K562 (cell line): ENCODE measurements at regions not wholly inside any gene's neighbourhood (a gene's known extent, or its start where the extent isn't known, plus 50 kb on each side); places are given as distances from the start of the nearest gene placed in this dataset.

Experiments
- ATAC-seq: fragments of 200-7000 bp; cut with Tn5 transposase; 3 replicates; pipeline ENCODE4 v1.9.1; 2020; ENCODE audit warnings: moderate library complexity
- BruUV-seq: library from RNA; stranded (reverse); fragments of 400-500 nt; replicated peaks from 2 replicates; lab custom pipeline; 2021; lab: Mats Ljungman, UMichigan
- CTCF ChIA-PET: fragments of 300-600 bp; formaldehyde crosslinking; extraction: SDS; loops from one replicate; lab custom pipeline; 2021; ENCODE audit warnings: low intra/inter-chr PET ratio; lab: Yijun Ruan, JAX
- POLR2A ChIA-PET: fragments of 300-600, 350-650 bp; sonication (Branson Sonifier 250); formaldehyde crosslinking; extraction: SDS; loops from one replicate; lab custom pipeline; 2021; ENCODE audit warnings: antibody characterized with exemption, inconsistent platforms; lab: Yijun Ruan, JAX
- DNase-seq, 4 experiments: peaks; one replicate each; pipeline versions ENCODE4 v3.0.0 to v3.0.0-alpha.2; 2011 to 2018; ENCODE audit warnings: low spot score in 3 of 4, mixed read lengths in 3 of 4; ENCODE audit errors: extremely low read depth in 1 of 4
- FAIRE-seq: peaks from 2 replicates; lab custom pipeline; 2011; peaks lifted over from hg19 to GRCh38; lab: Jason Lieb, UNC
- H2AFZ ChIP-seq: 2 replicates; pipeline ENCODE4 v1.6.0; 2011; ENCODE audit warnings: low read depth, low read length, control low read depth, inconsistent platforms
- H3K27ac ChIP-seq: fragments of 200-600 bp; 3 replicates; pipeline ENCODE4 v1.8.0; 2011; ENCODE audit warnings: low read depth, mild to moderate bottlenecking, control low read depth, inconsistent platforms, low read length, moderate library complexity, mixed read lengths; ENCODE audit errors: extremely low read depth
- H3K27me3 ChIP-seq, 2 experiments: fragments of 300-600 bp in 1 of 2; 2 replicates in 1 of 2; 3 replicates in 1 of 2; pipeline versions ENCODE4 v1.6.0 to v1.8.0; 2011; ENCODE audit warnings: inconsistent platforms in 2 of 2, low read length in 2 of 2, mild to moderate bottlenecking in 1 of 2, mixed read lengths in 1 of 2, moderate library complexity in 1 of 2; ENCODE audit not compliant: control insufficient read depth in 2 of 2, insufficient read depth in 2 of 2
- H3K36me3 ChIP-seq: fragments of 300-600 bp; 3 replicates; pipeline ENCODE4 v1.8.0; 2011; ENCODE audit warnings: mild to moderate bottlenecking, low read length, inconsistent platforms; ENCODE audit not compliant: control insufficient read depth, insufficient read depth
- H3K4me1 ChIP-seq, 2 experiments: fragments of 200-600 bp in 1 of 2; replicated peaks in 1 of 2; 2 replicates in 1 of 2; 3 replicates in 1 of 2; pipeline versions ENCODE4 v1.5.1 to v1.8.0; 2011; ENCODE audit warnings: inconsistent platforms in 2 of 2, low read length in 2 of 2, mild to moderate bottlenecking in 1 of 2, mixed read lengths in 1 of 2, moderate library complexity in 1 of 2; ENCODE audit not compliant: control insufficient read depth in 2 of 2, insufficient read depth in 2 of 2
- H3K4me2 ChIP-seq: 2 replicates; pipeline ENCODE4 v1.6.1; 2011; ENCODE audit warnings: low read length, control low read depth, inconsistent platforms, mixed read lengths; ENCODE audit not compliant: insufficient read depth
- H3K4me3 ChIP-seq: fragments of 200-600 bp; sonication (generic), shearing (Covaris generic); 2 replicates; pipeline ENCODE4 v1.5.1; 2016; ENCODE audit warnings: control low read depth, inconsistent platforms
- H3K79me2 ChIP-seq: fragments of 200-600 bp; 3 replicates; pipeline ENCODE4 v1.8.0; 2011; ENCODE audit warnings: low read length, inconsistent platforms; ENCODE audit not compliant: control insufficient read depth, insufficient read depth
- H3K9ac ChIP-seq, 2 experiments: 2 replicates each; pipeline versions ENCODE4 v1.6.0 to v1.6.1; 2011; ENCODE audit warnings: low read depth in 2 of 2, low read length in 2 of 2, control low read depth in 1 of 2, inconsistent platforms in 1 of 2, mild to moderate bottlenecking in 1 of 2, mixed read lengths in 1 of 2; ENCODE audit not compliant: insufficient read depth in 1 of 2
- H3K9me1 ChIP-seq: one replicate; pipeline ENCODE4 v1.6.0; 2011; ENCODE audit warnings: inconsistent platforms, mild to moderate bottlenecking, low read length, moderate library complexity; ENCODE audit not compliant: control insufficient read depth, insufficient read depth
- H3K9me3 ChIP-seq: replicated peaks from 2 replicates; pipeline ENCODE4 v1.5.1; 2011; ENCODE audit warnings: low read depth, low read length, inconsistent platforms; ENCODE audit not compliant: control insufficient read depth, insufficient read depth
- H4K20me1 ChIP-seq: replicated peaks from 2 replicates; pipeline ENCODE4 v1.6.1; 2011; ENCODE audit warnings: low read length, inconsistent platforms, mixed read lengths; ENCODE audit not compliant: control insufficient read depth, insufficient read depth
- CBX3 ChIP-seq, 2 experiments: IDR thresholded peaks; 1 replicate in 1 of 2; 2 replicates in 1 of 2; pipeline ENCODE4 v1.6.1; 2012; ENCODE audit warnings: inconsistent platforms in 2 of 2, low read length in 2 of 2, borderline replicate concordance in 1 of 2, control low read depth in 1 of 2
- SMARCB1 ChIP-seq: IDR thresholded peaks from 2 replicates; pipeline ENCODE4 v1.6.1; 2011; ENCODE audit warnings: improper control_type of control experiment, low read depth; ENCODE audit not compliant: insufficient read length
- ZEB2 ChIP-seq: fragments of 450-650 bp; IDR thresholded peaks from 2 replicates; pipeline ENCODE4 v1.6.1; 2016
- ZNF280B ChIP-seq: fragments of 250-450 bp; sonication (Bioruptor Pico); IDR thresholded peaks from 2 replicates; pipeline ENCODE4 v1.5.1; 2021; ENCODE audit warnings: mild to moderate bottlenecking
- ZNF57 ChIP-seq: fragments of 450-650 bp; formaldehyde crosslinking; IDR thresholded peaks from 2 replicates; pipeline ENCODE4 v1.4.0; 2020; ENCODE audit warnings: mild to moderate bottlenecking, moderate library complexity
- WGBS: fragments of 100-300 bp; shearing (Covaris generic); methylation state at CpG from one replicate; pipeline ENCODE4 v1.1.6; 2016; ENCODE audit warnings: low coverage, mixed read lengths; ENCODE audit not compliant: insufficient coverage; ENCODE audit errors: missing lambda C conversion rate; 5-methylcytosine and 5-hydroxymethylcytosine counted together
- in situ Hi-C: fragments of 300-500 bp; cut with MboI; formaldehyde crosslinking; loops from 4 replicates; pipeline ENCODE4 v1.15.0; 2018; ENCODE audit warnings: inconsistent platforms, mixed read lengths
- intact Hi-C: fragments of 100-400 bp; cut with micrococcal nuclease; formaldehyde crosslinking; loops from 2 replicates; pipeline ENCODE4 v1.14.2; 2022
- TF ChIP-seq, protein P1 (sequence below): fragments of 450-650 bp; IDR thresholded peaks from 2 replicates; pipeline ENCODE4 v1.6.1; 2018; ENCODE audit warnings: mild to moderate bottlenecking, low read depth; ENCODE audit not compliant: partially characterized antibody

DNA sequence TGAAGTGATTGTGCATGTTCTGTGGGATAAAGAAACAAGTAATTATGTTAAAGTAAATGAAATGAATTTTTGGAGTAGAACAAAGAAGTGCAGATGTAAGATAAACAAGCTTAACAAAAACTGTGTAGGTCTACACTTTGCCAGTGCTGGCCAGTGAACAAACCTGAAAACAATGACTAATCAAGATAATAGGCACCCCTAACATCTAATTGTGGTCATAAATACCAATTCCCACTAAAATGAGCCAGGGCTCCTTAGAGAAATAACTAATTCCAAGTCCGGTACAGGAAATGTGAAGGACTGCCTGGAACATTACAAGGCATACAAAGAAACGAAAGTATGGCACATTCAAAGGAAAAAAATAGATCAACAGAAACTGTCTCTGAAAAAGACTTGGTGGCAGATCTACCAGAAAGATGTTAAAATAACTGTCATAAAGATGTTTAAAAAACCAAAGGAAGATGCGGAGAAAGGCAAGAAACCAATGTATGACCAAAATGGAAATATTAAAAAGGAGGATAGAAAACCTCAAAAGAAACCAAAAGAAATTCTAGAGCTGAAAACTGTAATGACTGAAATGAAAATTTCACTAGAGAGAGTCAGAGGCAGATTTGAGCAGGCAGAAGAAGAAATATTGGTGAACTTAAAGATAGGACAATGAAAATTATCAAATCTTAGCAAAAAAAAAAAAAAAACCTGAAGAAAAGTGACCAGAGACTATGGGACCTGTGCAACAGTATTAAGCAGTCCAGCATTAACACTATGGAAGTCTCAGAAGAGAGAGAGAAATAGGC, 94.7 kb upstream of the SLC66A3 start:
- Histone ChIP-seq H3K27ac (no peak overlapping the region), H3K9ac (no peak overlapping the region), H3K4me3 (no peak overlapping the region), H4K20me1 (no peaks in the 10 kb centered on the region), H2AFZ (no peak overlapping the region), H3K4me1 (no peaks in the 10 kb centered on the region), H3K9me1 (no peaks in the 10 kb centered on the region), H3K27me3 (peaks cover 3 to 11% of the 10 kb centered on the region in 2 experiments; a peak in 1 of 5 replicates), H3K79me2 (no peaks in the 10 kb centered on the region), H3K9me3 (no peaks in the 10 kb centered on the region), H3K4me2 (no peak overlapping the region), H3K36me3 (no peaks in the 10 kb centered on the region)
- in situ Hi-C loops (no loop called here), intact Hi-C loops (no loop called here)
- DNase-seq (no peak), ATAC-seq (no peak), FAIRE-seq (no peak)
- BruUV-seq = no TSS peak
- 0% methylated on average over 3 of the region's 3 CpGs for WGBS
- TF ChIP-seq ZEB2 = 0 out of 2 replicates have a peak, but pooled peaks have one; percentile 35
- no peak for TF ChIP-seq SMARCB1
- TF ChIP-seq CBX3 (IDR thresholded peaks at IDR 0.05; ENCODE audit: borderline replicate concordance in 1 of 2, low read length in 2 of 2) = peak in 1 of 2 experiments; percentile 66; a peak in 1 of 3 replicates
- TF ChIP-seq, protein P1, sequence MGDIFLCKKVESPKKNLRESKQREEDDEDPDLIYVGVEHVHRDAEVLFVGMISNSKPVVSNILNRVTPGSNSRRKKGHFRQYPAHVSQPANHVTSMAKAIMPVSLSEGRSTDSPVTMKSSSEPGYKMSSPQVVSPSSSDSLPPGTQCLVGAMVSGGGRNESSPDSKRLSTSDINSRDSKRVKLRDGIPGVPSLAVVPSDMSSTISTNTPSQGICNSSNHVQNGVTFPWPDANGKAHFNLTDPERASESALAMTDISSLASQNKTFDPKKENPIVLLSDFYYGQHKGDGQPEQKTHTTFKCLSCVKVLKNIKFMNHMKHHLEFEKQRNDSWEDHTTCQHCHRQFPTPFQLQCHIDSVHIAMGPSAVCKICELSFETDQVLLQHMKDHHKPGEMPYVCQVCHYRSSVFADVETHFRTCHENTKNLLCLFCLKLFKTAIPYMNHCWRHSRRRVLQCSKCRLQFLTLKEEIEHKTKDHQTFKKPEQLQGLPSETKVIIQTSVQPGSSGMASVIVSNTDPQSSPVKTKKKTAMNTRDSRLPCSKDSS = peak; percentile 51
- TF ChIP-seq ZNF280B = peak; percentile 47; the same call in 1 of the 2 replicates
- no peak for TF ChIP-seq ZNF57
- ChIA-PET POLR2A (no interaction called here), CTCF (no interaction called here)
